Tibial nerve (tissue), 3 donors: ENCODE measurements at regions not wholly inside any gene's neighbourhood (a gene's known extent, or its start where the extent isn't known, plus 50 kb on each side); places are given as distances from the start of the nearest gene placed in this dataset.

Source experiments
- POLR2A ChIP-seq, 2 donors: fragments of 450-650 bp; IDR thresholded peaks; one replicate each; pipeline ENCODE4 v1.6.1; 2017; ENCODE audit warnings: antibody characterized with exemption in 2 of 2, mild to moderate bottlenecking in 2 of 2, moderate library complexity in 2 of 2
- TF ChIP-seq, protein P1 (sequence below), 5 experiments: fragments of 200-600 bp in 3 of 5; fragments of 450-650 bp in 2 of 5; sonication (generic) in 3 of 5; IDR thresholded peaks; one replicate each; pipeline ENCODE4 v1.5.1; 2016 to 2019; ENCODE audit warnings: antibody characterized with exemption in 5 of 5, mild to moderate bottlenecking in 3 of 5, moderate library complexity in 2 of 5

DNA sequence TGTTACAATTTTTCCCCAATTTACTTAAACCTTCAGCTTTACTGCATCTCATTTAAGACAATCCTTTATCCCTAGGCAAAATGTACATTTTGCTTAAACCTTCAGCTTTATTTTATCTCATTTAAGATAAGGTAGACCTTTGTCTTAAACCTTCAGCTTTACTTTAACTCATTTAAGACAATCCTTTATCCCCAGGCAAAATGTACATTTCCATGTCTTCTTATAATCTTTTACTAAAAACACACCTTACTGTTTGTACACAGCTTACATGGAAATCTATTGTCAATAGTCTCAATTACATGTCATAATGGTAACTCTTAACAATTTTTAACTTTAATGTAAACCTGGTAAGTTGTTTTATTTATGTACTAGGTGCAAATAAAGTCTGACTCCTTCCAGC lies 58.7 kb upstream of the MKRN3 start:
- TF ChIP-seq POLR2A (IDR thresholded peaks at IDR 0.05), result no peak
- TF ChIP-seq, protein P1, sequence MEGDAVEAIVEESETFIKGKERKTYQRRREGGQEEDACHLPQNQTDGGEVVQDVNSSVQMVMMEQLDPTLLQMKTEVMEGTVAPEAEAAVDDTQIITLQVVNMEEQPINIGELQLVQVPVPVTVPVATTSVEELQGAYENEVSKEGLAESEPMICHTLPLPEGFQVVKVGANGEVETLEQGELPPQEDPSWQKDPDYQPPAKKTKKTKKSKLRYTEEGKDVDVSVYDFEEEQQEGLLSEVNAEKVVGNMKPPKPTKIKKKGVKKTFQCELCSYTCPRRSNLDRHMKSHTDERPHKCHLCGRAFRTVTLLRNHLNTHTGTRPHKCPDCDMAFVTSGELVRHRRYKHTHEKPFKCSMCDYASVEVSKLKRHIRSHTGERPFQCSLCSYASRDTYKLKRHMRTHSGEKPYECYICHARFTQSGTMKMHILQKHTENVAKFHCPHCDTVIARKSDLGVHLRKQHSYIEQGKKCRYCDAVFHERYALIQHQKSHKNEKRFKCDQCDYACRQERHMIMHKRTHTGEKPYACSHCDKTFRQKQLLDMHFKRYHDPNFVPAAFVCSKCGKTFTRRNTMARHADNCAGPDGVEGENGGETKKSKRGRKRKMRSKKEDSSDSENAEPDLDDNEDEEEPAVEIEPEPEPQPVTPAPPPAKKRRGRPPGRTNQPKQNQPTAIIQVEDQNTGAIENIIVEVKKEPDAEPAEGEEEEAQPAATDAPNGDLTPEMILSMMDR (IDR thresholded peaks at IDR 0.05), result no peak
